BJ (cell line): ENCODE measurements at regions not wholly inside any gene's neighbourhood (a gene's known extent, or its start where the extent isn't known, plus 50 kb on each side); places are given as distances from the start of the nearest gene placed in this dataset.

ENCODE experiments used
- CTCF ChIA-PET: fragments of 350-600 bp; formaldehyde crosslinking; extraction: SDS; loops from one replicate; lab custom pipeline; 2021; ENCODE audit warnings: antibody characterized with exemption, inconsistent platforms; lab: Yijun Ruan, JAX
- POLR2A ChIA-PET: fragments of 300-600 bp; sonication (Branson Sonifier 250); formaldehyde crosslinking; extraction: SDS; loops from one replicate; lab custom pipeline; 2021; ENCODE audit warnings: antibody characterized with exemption; lab: Charles Lee
- DNase-seq: peaks from one replicate; pipeline ENCODE4 v3.0.0-alpha.2; 2011; ENCODE audit warnings: low read depth
- H3K27me3 ChIP-seq: 2 replicates; pipeline ENCODE4 v1.6.0; 2011; ENCODE audit warnings: low read length; ENCODE audit not compliant: control insufficient read depth, insufficient read depth
- H3K36me3 ChIP-seq: 2 replicates; pipeline ENCODE4 v1.5.1; 2011; ENCODE audit warnings: low read length; ENCODE audit not compliant: control insufficient read depth, insufficient read depth
- H3K4me3 ChIP-seq: 2 replicates; pipeline ENCODE4 v1.5.1; 2011; ENCODE audit warnings: low read depth, mild to moderate bottlenecking, control low read depth, low read length
- CTCF ChIP-seq: IDR thresholded peaks from 2 replicates; pipeline ENCODE4 v1.5.1; 2011; ENCODE audit warnings: low read depth, mild to moderate bottlenecking, control low read depth, inconsistent platforms, low read length, moderate library complexity; ENCODE audit not compliant: insufficient read depth

GRCh38 chr5:115457571-115457970, 87.0 kb downstream of the FEM1C start:
- H3K36me3 ChIP-seq: no peaks in the 10 kb centered on the region
- ChIA-PET CTCF (no interaction called here), POLR2A (no interaction called here)
- no peak overlapping the region for H3K4me3 ChIP-seq
- DNase-seq: no peak
- no peaks in the 10 kb centered on the region for H3K27me3 ChIP-seq
- TF ChIP-seq CTCF: no peak

- Histone ChIP-seq H3K27me3 (no peaks in the 10 kb centered on the region), H3K36me3 (no peaks in the 10 kb centered on the region), H3K4me3 (no peak overlapping the region)
- TF ChIP-seq CTCF: no peak
- ChIA-PET CTCF (no interaction called here), POLR2A (no interaction called here)
- no peak for DNase-seq
These were observed 88.0 kb downstream of the FEM1C start for GRCh38 chr5:115456539-115457040.

- no peak for TF ChIP-seq CTCF
- Histone ChIP-seq H3K36me3 (no peaks in the 10 kb centered on the region), H3K27me3 (no peaks in the 10 kb centered on the region), H3K4me3 (no peak overlapping the region)
- POLR2A ChIA-PET: no interaction called here
- DNase-seq: no peak
- CTCF ChIA-PET: no interaction called here
These were observed 88.5 kb downstream of the FEM1C start for GRCh38 chr5:115456056-115456455.

- CTCF ChIA-PET: no interaction called here
- no peak for TF ChIP-seq CTCF
- POLR2A ChIA-PET: no interaction called here
- Histone ChIP-seq H3K27me3 (no peaks in the 10 kb centered on the region), H3K4me3 (no peak overlapping the region), H3K36me3 (no peaks in the 10 kb centered on the region)
- no peak for DNase-seq
These were observed 89.3 kb downstream of the FEM1C start for GRCh38 chr5:115455301-115455707.

- Histone ChIP-seq H3K36me3 (no peaks in the 10 kb centered on the region), H3K27me3 (no peaks in the 10 kb centered on the region), H3K4me3 (no peak overlapping the region)
- ChIA-PET CTCF (no interaction called here), POLR2A (no interaction called here)
- DNase-seq: no peak
- no peak for TF ChIP-seq CTCF
These were observed 91.0 kb downstream of the FEM1C start for GRCh38 chr5:115453391-115454095.
